DMS79 treated with DMSO at 0.1 percent for 48 hours (cell line): ENCODE measurements at regions not wholly inside any gene's neighbourhood (a gene's known extent, or its start where the extent isn't known, plus 50 kb on each side); places are given as distances from the start of the nearest gene placed in this dataset.
A peak's percentile ranks its signal among the peaks of the same experiment; 100 is the strongest.

ENCODE experiments used
- DNase-seq: peaks from one replicate; lab custom pipeline; 2025; lab: John Stamatoyannopoulos, UW

DNA sequence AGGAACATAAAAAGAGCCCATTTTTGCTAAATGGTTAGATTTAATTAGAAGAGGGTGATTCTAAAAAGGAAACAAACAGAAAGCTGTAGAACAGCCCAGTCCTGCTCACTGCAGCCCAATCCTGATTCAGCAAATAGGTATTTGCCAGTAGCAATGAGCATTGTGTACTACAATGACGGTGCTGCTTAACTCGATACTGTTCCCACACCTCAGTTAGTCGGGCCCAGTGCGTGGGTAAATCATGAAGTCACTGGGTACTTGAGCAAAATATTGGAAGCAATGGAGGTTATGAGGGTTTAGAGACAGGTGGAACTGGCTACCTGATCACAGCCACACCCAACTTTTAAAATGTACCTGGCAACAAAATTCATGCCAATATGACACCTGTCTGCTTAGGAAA lies 101.5 kb upstream of the ADGRL2 start:
- DNase-seq, result no peak

DNA sequence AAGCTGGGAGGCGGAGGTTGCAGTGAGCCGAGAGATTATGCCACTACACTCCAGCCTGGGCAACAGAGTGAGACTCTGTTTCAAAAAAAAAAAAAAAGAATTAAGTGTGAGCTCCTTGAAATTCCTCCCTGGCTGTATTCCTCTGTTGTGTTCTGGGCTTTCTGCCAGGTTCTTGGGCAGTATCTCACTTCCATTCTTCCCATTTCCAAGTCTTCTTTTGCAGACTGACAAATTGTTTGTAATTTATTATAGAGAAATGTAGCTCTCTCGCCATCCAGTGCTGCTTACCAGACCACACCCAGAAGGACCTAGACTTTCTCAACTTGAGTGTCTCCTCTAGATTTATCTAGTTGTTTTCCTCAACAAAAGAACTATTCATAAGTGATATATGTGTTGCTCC lies 105.0 kb upstream of the ADGRL2 start:
- no peak for DNase-seq

DNA sequence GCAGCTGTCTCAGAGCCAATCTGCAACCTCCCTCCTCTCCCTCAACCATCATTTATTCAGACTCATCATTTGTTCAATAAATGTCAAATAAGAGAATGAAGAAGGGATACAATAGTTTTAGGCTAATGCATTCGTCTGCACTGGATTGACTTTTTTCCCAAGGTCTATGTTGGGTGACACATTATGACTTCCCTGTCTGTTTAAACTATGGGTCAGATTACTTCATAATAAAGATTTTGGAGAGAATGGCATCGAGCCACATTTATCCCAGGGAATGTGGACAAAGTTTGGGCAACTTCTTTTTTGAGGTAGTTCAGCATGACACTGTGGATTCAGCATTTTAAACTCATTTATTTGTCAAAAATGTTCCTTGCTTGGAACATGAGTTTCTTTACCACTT lies 107.4 kb upstream of the ADGRL2 start:
- no peak for DNase-seq

DNA sequence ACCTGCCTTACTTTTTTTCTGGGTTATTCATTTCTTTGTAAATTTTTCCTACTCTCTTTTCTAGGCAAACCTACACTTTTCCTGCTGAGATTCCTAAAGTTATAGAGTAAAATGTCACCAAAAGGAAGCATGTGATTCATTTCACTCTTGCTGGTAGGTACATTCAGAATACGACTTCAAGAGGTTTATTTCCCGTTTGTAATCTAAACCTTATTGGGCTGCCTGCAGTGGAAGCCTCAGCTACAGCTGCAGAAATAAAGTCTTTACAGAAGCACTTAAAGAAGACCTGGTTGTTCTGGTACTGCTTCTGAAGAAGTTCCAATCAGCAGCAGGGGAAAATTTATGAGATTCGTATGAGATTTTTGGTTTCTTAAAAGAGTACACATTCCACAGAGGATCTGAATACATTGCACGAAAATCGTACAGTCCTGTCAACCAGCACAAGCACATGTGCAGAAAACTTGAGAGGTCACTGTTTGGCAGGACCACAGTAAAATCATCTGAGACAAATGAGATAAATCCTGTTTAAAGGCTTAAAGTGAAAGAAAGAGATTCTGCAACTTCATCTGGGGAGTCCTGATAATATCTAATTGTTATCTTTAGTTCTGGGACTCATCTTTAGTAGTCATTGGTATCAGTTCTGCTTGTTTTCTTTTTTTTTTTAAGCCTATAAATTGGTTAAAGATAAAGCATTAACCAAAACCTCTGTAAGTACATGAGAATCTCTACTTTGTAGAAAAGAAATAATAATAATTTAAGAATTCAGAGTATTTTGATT lies 109.9 kb upstream of the ADGRL2 start:
- DNase-seq, result no peak

DNA sequence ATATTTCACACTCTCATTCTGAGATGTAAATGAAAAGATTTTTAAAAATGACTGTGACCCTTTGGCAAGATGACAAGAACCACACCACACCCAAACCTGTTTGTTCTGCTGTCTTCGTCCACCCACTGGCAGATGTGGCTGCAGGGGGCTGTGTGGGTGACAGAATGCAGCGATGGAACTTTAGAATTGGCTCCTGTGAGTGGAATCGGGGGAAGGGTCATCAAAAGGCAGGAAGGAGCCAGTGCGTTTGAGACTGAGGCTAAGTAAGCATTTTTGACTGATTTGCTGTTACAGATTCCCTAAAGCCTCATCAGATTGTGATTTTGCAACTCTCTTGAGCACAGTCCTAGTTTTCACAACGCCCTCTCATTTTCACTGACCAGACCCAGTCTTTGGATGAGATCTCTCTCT lies 111.2 kb upstream of the ADGRL2 start:
- no peak for DNase-seq

DNA sequence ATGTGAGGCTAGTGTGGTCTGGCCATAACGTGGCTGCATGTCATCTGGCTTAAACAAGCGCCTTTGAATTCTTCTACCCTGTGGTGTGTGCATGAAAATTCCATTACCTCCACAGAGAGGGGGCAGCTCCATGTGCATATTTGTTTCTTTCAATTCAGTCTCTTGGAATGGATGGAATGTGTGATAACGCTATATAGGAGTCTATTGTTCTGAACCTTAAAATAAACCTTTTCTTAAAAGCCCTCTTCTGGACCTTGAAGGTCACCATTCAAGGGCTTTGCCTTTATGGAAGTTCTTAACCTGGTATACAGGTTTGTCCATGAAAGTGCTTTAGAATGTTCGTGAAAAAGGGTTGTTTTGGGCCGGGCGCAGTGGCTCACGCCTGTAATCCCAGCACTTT lies 118.2 kb upstream of the ADGRL2 start:
- DNase-seq, result no peak

DNA sequence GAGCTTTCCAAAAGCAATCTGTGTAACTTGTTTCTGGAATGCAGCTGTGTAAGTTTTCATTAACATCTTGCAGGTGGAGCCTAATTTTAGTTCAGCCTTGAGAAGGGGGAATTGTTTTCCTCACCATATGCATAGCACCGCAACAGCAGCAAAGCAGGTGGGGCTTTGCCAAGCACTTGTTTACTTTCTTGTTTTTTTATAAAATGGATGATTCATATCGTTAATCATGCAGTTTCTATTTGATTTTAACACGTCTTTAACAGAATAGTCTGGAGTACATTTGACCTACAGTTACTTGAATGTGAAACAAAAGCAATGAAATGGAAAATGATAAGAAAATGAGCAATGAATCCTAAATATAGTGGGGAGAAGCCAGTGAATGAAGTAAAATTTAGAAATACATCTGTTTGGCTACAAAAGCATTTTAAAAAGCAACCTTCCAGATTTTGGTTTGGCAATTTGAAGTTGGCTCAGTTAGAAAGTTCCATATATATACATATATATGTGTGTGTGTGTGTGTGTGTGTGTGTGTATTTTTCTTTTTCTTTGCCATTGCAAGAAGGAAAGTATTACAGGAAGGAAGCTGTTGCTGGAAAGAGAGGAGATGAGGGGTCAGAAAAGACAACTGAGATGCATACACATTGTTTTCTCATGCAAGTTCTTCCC lies 119.0 kb upstream of the ADGRL2 start:
- DNase-seq, result peak; percentile 52

DNA sequence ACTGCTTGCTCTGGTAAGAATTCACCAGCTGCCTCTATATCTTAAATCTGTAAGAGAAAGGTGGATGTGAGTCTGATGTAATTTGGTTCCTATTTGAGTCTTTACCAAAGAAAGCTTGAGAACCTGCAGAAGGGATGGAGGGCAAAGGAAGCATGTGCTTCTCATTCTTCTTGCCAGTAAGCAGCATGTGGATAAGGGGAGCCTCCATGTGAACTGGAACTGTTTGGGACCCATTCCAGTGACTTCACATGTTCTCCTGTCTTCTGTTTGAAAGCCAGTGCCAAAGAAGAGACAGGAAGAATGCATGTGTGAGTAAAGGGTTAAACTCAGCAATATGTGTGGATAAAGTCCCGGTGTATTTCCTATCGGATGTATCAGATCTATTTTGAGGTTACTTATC lies 119.6 kb upstream of the ADGRL2 start:
- DNase-seq, result no peak

DNA sequence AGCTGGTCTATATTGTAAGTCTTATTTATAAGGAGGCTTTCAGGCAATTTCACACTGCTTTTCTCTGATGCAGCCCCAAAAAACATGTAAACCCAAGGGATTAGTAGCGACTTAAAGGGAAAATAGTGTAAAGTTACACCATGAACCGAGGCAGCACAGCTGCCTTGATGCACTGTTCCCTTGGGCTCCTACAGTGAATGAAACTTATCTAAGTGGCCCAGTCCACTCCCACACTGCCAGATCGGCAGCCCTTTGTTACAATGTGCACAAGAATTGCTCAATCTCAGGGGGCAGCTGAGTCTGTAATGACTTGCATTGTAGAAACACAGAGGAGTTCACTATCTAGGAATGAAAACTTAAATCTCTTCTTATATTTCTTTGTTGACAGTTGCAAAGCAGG lies 120.8 kb upstream of the ADGRL2 start:
- no peak for DNase-seq

DNA sequence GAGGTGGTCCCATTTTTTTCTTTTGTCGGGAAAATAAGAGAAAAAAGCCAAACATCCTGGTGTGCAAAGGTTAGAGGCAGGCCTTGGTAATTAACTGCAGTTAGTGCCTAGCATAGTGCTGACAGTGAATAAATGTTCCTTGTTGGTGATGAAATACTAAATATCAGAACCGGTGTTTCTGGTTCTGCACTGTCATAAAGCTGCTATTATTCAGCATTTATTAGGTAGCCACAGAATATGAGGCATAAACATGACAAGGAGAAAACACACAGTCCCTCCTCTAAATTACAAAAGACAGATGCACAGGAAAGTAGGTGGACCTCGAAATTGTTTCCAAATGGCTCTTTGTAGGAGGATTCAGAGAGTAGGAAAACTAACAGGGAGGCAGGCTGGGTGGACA lies 122.0 kb upstream of the ADGRL2 start:
- no peak for DNase-seq

DNA sequence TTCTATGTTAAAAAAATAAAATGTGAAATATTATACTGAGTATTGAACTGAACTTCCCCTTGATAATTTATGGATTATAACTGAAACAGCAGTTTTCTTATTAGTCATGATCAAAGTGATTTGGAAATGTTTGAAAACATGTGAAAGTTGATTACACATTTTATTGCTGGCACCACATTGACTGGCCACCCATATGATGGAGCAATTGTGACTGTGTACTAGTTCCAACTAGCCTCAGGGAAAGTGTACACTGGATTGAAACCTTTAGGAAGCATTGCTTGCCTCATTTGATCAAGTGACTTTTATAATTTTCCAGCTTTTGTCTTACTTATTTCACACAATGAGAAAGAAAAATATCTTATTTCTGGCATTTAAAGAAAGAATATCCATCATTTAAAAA lies 128.0 kb upstream of the ADGRL2 start:
- DNase-seq, result no peak

DNA sequence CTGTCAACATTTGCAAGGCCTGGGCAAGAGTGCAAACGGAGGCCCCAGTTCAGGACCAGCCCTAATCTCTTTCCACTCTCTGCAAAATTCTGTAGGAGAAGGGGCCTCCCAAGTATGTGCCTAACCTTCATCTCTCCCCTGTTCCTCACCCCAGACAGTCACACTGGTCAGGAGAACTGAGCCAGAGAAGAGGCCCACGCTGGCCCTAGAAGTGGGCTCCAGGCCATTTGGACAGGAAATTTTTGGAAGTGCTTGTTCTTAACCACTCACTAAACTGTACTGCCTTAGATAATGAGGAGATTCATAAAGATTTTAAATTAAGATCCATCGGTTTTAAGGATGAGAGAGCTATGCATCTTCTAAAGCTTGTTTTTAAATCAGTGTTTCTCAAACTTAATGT lies 129.7 kb upstream of the ADGRL2 start:
- DNase-seq, result no peak

DNA sequence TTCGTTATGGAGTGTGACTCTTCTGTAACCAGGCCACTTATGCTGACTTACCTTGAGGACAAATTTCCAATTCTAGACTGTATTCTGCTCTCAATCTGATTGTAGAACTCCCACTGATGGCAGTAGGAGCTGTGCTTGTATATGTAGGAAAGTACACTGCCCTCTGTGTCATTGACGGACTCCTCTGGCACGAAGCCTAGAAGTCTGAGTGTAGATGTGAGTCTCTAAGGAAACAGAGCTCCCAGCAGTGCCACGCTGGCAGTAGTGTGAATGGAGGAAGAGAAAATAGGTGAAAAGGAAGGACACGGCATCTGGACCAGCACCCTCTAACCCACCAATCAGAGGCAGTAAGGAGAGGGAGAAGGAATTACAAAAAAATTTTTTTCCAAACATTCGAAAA lies 130.4 kb upstream of the ADGRL2 start:
- peak; percentile 52 for DNase-seq

DNA sequence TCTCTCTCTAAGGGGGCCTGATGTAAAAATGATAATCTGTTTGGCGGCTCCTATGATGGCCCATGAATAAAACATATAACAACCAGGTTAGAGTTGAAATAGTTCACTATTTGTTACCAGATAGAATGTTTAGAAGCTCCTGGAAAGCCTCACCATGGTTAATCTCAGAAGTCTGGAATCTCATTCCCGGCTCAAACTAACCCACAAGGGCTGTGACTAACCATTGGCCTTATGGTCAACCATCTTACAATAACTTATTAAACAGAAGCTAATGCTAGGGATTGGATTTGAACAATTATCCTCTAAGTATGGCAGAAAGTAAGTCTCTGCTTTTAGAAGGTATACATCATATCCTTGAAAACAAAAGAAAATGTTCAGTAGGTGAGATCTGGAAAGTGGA lies 134.1 kb upstream of the ADGRL2 start:
- no peak for DNase-seq

DNA sequence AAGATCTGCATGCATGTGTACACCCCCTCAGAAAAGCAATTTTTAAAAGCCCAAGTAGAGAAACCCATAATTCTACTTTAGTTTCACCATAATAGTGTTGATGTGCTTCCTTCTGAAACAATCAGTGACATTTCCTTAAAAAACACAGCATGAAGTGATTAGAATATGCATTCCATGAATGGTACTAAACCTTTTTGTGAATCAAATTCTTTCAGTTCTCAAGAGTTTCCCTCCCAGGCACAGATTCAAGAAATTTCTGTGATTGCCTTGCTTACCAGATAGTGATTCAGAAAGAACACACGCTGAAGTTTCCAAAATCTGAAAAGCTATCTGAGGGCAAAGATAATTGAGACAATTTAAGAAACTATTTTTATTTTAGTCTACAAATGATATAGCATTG lies 136.4 kb upstream of the ADGRL2 start:
- no peak for DNase-seq

DNA sequence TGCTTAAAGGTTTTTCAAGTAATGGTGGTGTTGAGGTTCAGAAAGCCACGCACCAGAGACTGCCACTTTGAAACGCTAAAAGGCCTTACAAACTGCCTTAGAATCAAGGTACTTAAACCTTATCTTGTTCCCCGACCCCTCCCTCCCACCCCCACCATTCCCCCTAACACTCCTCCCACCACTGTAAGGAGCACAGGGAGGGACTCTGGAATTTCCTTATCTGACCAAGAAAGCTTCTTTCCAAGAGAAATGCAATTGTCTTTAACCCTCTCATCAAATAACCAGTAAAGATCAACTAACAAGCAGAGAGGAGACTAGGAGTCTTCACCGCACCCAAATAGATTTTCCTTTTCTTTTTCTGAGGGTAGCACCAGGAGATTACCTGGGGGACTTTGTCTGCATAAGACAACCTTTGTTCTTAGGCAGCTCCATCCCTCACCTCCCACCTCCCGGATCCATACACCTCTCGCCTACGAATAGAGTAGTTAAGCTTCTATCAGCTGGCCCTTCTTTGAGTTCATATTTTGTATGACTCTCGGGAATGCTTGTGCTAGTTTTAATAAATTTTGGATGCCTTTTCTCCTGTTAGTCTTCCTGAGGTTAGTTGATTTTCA lies 137.7 kb upstream of the ADGRL2 start:
- no peak for DNase-seq

DNA sequence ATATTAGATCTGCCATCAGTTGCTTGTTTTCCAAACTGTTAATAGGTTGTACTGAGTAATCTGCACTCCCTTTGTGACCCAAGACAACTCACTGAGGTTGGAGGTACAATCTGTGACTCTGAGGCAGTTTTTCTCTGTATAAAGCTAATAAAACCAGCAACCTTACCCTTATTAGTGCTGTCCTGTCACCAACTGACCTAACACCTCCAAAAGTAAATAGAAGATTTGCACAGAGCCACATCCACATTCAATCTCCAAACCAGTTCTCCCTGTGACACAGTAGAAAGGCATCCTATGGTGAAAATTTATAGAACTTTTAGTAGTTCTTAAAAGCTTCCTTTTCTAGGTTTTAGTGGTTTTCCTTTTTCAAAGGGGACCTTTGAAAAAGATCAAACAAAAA lies 140.4 kb upstream of the ADGRL2 start:
- DNase-seq, result no peak

DNA sequence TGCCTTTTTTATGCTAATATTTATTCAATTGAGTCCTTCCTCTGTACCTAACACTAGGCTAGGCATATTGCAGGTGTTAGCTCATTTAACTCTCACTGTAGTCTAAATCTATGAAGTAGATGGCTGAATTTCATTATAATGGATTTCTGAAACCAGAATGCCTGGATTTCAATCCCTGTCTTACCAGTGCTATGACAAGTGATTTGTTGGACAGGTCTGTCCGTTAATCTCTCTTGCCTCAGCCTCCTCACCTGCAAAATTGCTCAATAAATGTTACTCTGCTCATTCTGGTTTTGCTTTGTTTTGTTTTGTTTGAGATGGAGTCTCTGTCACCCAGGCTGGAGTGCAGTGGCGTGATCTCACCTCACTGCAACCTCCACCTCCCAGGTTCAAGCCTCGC lies 146.1 kb upstream of the ADGRL2 start:
- no peak for DNase-seq

DNA sequence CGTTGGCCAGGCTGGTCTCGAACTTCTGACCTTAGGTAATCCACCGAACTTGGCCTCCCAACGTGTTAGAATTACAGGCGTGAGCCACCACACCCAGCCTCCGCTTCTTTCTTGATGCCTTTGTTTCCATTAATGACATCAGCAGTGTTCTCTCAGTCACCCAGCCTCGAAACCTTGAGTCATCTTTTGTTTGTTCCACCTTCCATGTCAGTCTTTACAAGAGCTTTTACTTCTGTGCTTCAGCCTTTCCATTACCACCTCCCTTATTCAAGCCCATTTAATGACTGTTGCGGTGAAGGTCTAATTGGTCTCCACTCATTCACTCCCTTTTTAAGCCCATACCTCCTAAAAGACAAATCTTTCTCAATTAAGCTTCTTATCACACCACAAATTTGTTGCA lies 146.6 kb upstream of the ADGRL2 start:
- no peak for DNase-seq

DNA sequence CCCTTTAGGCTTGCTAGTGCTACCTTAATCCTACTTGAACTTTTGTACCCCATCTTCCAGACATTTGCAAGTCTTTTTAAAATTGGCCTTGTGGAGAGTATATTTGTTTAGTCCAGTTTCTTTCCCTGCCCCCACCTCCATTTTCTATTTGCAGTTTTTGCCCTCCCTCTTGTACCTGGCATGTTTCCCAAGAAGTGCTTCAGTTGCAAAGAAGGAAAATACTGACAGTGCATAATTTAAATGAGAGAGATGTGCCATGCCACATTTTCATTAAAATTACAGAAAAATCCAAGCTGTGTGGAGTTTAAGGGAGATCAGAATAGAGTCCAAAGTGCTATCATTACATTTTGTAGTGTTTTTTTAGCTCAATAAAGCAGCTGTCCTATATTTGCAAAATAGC lies 150.0 kb upstream of the ADGRL2 start:
- DNase-seq, result peak; percentile 64

DNA sequence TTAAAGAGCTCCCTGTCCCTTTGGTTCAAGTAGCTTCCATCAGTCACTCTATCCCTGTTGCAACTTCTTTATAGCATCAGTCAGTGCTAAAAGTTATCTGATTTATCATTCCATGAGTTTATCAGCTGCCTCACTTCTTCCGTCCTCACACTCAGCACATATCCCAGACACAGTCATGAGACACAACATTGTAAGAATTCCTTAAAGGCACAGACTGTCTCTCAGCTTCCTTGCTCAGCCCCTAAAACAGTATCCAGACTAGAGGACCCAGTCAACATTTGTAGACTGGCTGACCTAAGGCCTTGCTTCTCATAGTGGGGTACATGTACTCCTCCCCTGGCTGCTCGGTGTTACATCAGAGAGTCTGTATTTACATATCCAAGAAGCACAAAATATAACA lies 164.9 kb upstream of the ADGRL2 start:
- DNase-seq, result no peak

DNA sequence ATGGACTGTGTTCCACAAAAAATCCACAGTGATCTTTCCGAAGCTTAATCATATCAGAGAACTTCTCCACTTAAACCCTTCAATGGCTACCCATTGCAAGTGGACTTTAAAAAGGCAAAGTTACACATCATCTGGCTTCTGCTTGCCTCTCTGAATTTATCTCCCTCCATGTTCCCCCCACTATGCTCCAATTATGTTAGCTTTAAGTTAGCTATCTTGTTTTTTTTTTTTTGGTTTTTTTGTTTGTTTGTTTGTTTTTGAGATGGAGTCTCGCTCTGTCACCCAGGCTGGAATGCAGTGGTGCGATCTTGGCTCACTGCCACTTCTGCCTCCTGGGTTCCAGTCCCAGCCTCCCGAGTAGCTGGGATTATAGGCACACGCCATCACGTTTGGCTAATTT lies 166.4 kb upstream of the ADGRL2 start:
- DNase-seq, result no peak

DNA sequence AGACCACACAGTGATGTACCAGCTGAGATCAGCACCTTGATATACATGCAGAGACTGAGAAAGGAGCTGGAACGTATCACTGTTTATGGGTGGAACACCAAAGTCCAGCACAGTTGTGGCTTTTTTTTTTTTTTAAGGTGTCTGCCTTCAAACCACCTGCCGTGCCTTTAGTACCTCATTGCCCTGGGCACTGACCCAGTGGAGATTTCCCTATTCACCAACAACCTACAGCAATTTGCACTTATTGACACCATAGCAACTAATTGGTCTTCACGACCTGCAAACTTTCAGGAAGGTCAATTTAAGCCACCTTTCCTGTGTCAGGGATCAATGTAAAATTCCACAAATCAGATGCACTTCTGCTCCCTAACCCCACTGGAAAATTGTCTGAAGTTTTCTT lies 181.6 kb upstream of the ADGRL2 start:
- DNase-seq, result no peak

DNA sequence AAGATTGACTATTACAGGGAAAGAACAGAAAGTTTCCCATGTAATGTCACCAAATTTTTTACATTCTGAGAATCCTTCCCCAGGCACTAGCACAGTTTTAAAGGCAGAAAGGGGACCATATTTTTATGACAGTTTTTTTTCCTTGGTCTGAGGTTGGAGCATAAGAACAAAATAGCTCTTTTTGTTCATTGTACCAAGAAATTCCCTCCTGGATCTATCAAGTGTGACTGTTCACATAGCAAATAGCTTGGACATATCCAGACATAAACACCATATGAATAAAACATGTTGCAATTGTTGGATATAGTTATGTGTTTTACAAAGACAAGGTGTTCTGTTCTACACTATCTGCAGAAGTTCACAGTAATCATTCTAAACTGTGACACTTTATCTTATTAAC lies 182.4 kb upstream of the ADGRL2 start:
- no peak for DNase-seq
